ENCODE measurements at regions not wholly inside any gene's neighbourhood (a gene's known extent, or its start where the extent isn't known, plus 50 kb on each side); places are given as distances from the start of the nearest gene placed in this dataset.

DNA sequence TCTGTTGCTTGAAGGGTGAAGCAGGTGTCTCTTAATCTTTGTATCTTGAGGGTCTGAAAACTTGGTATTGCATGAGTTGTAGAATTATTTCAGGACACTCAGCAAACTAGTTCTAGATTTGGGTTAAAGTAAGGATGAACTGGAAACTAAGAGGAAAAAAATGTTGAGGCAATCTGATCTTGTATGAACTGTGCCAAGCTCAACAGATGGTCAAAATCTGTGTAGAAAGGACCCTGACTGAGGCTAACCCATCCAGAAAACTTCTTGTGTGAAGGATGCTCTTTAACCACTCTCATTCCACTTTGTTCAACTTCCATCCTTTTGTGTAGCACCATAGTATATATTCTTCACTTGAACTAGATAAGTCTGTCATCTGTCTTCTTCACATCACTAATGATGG, 861.7 kb downstream of the SLC4A3 start:
- no peak overlapping the region for H3K27ac ChIP-seq (ENCODE audit: insufficient read length, low read depth, low read length)
- DNase-seq = no peak
- no peak overlapping the region for H3K9ac ChIP-seq (ENCODE audit: extremely low read depth, insufficient read length, low read length)
- H4K20me1 ChIP-seq (ENCODE audit: control insufficient read depth, insufficient read depth, insufficient read length) = no peaks in the 10 kb centered on the region
- H2AFZ ChIP-seq (ENCODE audit: low read length) = no peak overlapping the region
- no peak overlapping the region for H3K23ac ChIP-seq (ENCODE audit: insufficient read length, low read depth, low read length)
- no peak overlapping the region for H4K91ac ChIP-seq (ENCODE audit: insufficient read length, low read depth, low read length)
- no peak overlapping the region for H3T11ph ChIP-seq (ENCODE audit: low read length)
- H3K4ac ChIP-seq (ENCODE audit: low read depth, low read length) = no peak overlapping the region
- no peak overlapping the region for H4K8ac ChIP-seq (replicated peaks; ENCODE audit: insufficient read length, low read depth, low read length)
- H4K5ac ChIP-seq (ENCODE audit: insufficient read length, low read depth, low read length) = no peak overlapping the region
- H3K56ac ChIP-seq (ENCODE audit: insufficient read length, low read depth, low read length) = no peak overlapping the region
- H2BK120ac ChIP-seq (ENCODE audit: low read depth, low read length, poor library complexity, severe bottlenecking) = no peak overlapping the region
- no peaks in the 10 kb centered on the region for H3K9me3 ChIP-seq (ENCODE audit: control insufficient read depth, low read depth, low read length)
- no peak overlapping the region for H3K4me2 ChIP-seq (ENCODE audit: insufficient read depth, insufficient read length, low read length)
- H3K4me1 ChIP-seq (ENCODE audit: insufficient read depth, low read length) = no peaks in the 10 kb centered on the region
- H2BK20ac ChIP-seq (ENCODE audit: low read depth, low read length, poor library complexity, severe bottlenecking) = no peak overlapping the region
- H2BK15ac ChIP-seq (ENCODE audit: low read depth, low read length) = no peak overlapping the region
- no peak overlapping the region for H3K14ac ChIP-seq (ENCODE audit: insufficient read depth, low read length)
- no peak overlapping the region for H2BK12ac ChIP-seq (ENCODE audit: insufficient read length, low read depth, low read length)
- TF ChIP-seq, protein P1, sequence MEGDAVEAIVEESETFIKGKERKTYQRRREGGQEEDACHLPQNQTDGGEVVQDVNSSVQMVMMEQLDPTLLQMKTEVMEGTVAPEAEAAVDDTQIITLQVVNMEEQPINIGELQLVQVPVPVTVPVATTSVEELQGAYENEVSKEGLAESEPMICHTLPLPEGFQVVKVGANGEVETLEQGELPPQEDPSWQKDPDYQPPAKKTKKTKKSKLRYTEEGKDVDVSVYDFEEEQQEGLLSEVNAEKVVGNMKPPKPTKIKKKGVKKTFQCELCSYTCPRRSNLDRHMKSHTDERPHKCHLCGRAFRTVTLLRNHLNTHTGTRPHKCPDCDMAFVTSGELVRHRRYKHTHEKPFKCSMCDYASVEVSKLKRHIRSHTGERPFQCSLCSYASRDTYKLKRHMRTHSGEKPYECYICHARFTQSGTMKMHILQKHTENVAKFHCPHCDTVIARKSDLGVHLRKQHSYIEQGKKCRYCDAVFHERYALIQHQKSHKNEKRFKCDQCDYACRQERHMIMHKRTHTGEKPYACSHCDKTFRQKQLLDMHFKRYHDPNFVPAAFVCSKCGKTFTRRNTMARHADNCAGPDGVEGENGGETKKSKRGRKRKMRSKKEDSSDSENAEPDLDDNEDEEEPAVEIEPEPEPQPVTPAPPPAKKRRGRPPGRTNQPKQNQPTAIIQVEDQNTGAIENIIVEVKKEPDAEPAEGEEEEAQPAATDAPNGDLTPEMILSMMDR (conservative IDR thresholded peaks at IDR 0.05) = no peak
- Mint-ChIP-seq H3K4me3 (no peak overlapping the region), H3K27me3 (ENCODE audit: low read depth) (no peaks in the 10 kb centered on the region), H3K4me1 (no peaks in the 10 kb centered on the region), H3K9me3 (no peaks in the 10 kb centered on the region; a peak in 1 of 5 replicates), H3K27ac (no peak overlapping the region), H3K36me3 (ENCODE audit: insufficient read depth in 1 of 3, low read depth in 3 of 3) (no peaks in the 10 kb centered on the region; a peak in 1 of 7 replicates)
- no peak overlapping the region for H2AK5ac ChIP-seq (ENCODE audit: insufficient read length, low read length)
- no peak overlapping the region for H3K18ac ChIP-seq (ENCODE audit: insufficient read length, low read depth, low read length)
- H3K23me2 ChIP-seq (ENCODE audit: insufficient read length, low read depth, low read length, poor library complexity, severe bottlenecking) = no peaks in the 10 kb centered on the region
- H3K79me2 ChIP-seq (ENCODE audit: insufficient read depth, low read length) = no peaks in the 10 kb centered on the region
- no peaks in the 10 kb centered on the region for H3K79me1 ChIP-seq (ENCODE audit: insufficient read depth, low read depth, low read length, poor library complexity, severe bottlenecking)
- H2BK5ac ChIP-seq (ENCODE audit: insufficient read length, low read length) = no peak overlapping the region
- H3K27me3 ChIP-seq (ENCODE audit: insufficient read depth, low read length) = no peaks in the 10 kb centered on the region
